HCT116 (cell line): ENCODE measurements at regions not wholly inside any gene's neighbourhood (a gene's known extent, or its start where the extent isn't known, plus 50 kb on each side); places are given as distances from the start of the nearest gene placed in this dataset.

Source experiments
- ATAC-seq: fragments of 200-7000 bp; cut with Tn5 transposase; 2 replicates; pipeline ENCODE4 v1.9.1; 2020; ENCODE audit warnings: mild to moderate bottlenecking, moderate library complexity
- BruUV-seq: library from RNA; stranded (reverse); fragments of 400-500 nt; replicated peaks from 2 replicates; lab custom pipeline; 2021; lab: Mats Ljungman, UMichigan
- CTCF ChIA-PET: fragments of 300-600 bp; sonication (Branson Sonifier 250); formaldehyde crosslinking; loops from one replicate; lab custom pipeline; 2021; ENCODE audit warnings: antibody characterized with exemption; lab: Charles Lee
- POLR2A ChIA-PET: fragments of 300-600, 350-600 bp; sonication (Branson Sonifier 250); formaldehyde crosslinking; loops from one replicate; lab custom pipeline; 2021; ENCODE audit warnings: antibody characterized with exemption; lab: Charles Lee
- RAD21 ChIA-PET, 2 experiments: fragments of 300-600 bp; sonication (Branson Sonifier 250); formaldehyde crosslinking; loops; one replicate each; lab custom pipeline; 2023; ENCODE audit warnings: low total read pairs in 2 of 2; ENCODE audit not compliant: uncharacterized antibody in 2 of 2, unreplicated experiment in 2 of 2, low non-redundant PET in 1 of 2; lab: Charles Lee
- DNase-seq: peaks from one replicate; pipeline ENCODE4 v3.0.0-alpha.2; 2010; ENCODE audit warnings: low read depth, low spot score
- H2AFZ ChIP-seq: fragments of 200-600 bp; shearing (Covaris generic), sonication (generic); 2 replicates; pipeline ENCODE4 v1.6.1; 2017; ENCODE audit warnings: low read depth, mixed run types, mixed read lengths, antibody characterized with exemption, low read length; ENCODE audit not compliant: poor library complexity, severe bottlenecking
- H3K27ac ChIP-seq: 2 replicates; pipeline ENCODE4 v1.5.1; 2012; ENCODE audit warnings: low read depth, low read length
- H3K27me3 ChIP-seq: fragments of 200-600 bp; sonication (generic); 2 replicates; pipeline ENCODE4 v1.6.1; 2016; ENCODE audit warnings: mixed run types, low read length, mixed read lengths; ENCODE audit not compliant: insufficient read depth
- H3K36me3 ChIP-seq, 2 experiments: fragments of 200-500 bp in 1 of 2; fragments of 200-600 bp in 1 of 2; sonication (Bioruptor generic) in 1 of 2; sonication (generic) in 1 of 2; 2 replicates each; pipeline versions ENCODE4 v1.5.1 to v1.6.1; 2014 to 2016; ENCODE audit warnings: low read length in 2 of 2, inconsistent platforms in 1 of 2, mixed read lengths in 1 of 2, mixed run types in 1 of 2; ENCODE audit not compliant: insufficient read depth in 2 of 2, control insufficient read depth in 1 of 2
- H3K4me1 ChIP-seq, 2 experiments: fragments of 200-600 bp in 1 of 2; sonication (generic) in 1 of 2; 2 replicates each; pipeline versions ENCODE4 v1.5.1 to v1.6.1; 2012 to 2017; ENCODE audit warnings: low read length in 2 of 2, inconsistent platforms in 1 of 2, mild to moderate bottlenecking in 1 of 2, mixed read lengths in 1 of 2, mixed run types in 1 of 2, moderate library complexity in 1 of 2; ENCODE audit not compliant: insufficient read depth in 2 of 2, control insufficient read depth in 1 of 2
- H3K4me2 ChIP-seq: fragments of 200-600 bp; sonication (generic); 2 replicates; pipeline ENCODE4 v1.6.1; 2017; ENCODE audit warnings: mixed run types, low read length, mixed read lengths
- H3K4me3 ChIP-seq, 2 experiments: fragments of 200-600 bp in 1 of 2; sonication (generic) in 1 of 2; replicated peaks in 1 of 2; 2 replicates each; pipeline ENCODE4 v1.5.1; 2011 to 2016; ENCODE audit warnings: low read length in 2 of 2, control low read depth in 1 of 2, low read depth in 1 of 2, mild to moderate bottlenecking in 1 of 2, mixed read lengths in 1 of 2, mixed run types in 1 of 2
- H3K79me2 ChIP-seq: fragments of 200-600 bp; sonication (generic); 2 replicates; pipeline ENCODE4 v1.6.1; 2017; ENCODE audit warnings: mild to moderate bottlenecking, mixed run types, low read length, moderate library complexity, mixed read lengths; ENCODE audit not compliant: insufficient read depth
- H3K9ac ChIP-seq: fragments of 200-600 bp; sonication (generic); 2 replicates; pipeline ENCODE4 v1.6.1; 2016; ENCODE audit warnings: low read length, mixed read lengths
- H3K9me2 ChIP-seq: fragments of 200-600 bp; sonication (generic), shearing (Covaris generic); 2 replicates; pipeline ENCODE4 v1.6.1; 2017; ENCODE audit warnings: mixed run types, mild to moderate bottlenecking, moderate library complexity; ENCODE audit not compliant: insufficient read depth
- H3K9me3 ChIP-seq, 2 experiments: fragments of 200-500 bp in 1 of 2; fragments of 200-600 bp in 1 of 2; sonication (Bioruptor generic) in 1 of 2; sonication (generic) in 1 of 2; 2 replicates each; pipeline ENCODE4 v1.6.1; 2014 to 2017; ENCODE audit warnings: low read length in 2 of 2, mixed read lengths in 2 of 2, inconsistent platforms in 1 of 2, low read depth in 1 of 2, mild to moderate bottlenecking in 1 of 2, mixed run types in 1 of 2, moderate library complexity in 1 of 2; ENCODE audit not compliant: control insufficient read depth in 1 of 2, insufficient read depth in 1 of 2
- H4K20me1 ChIP-seq: fragments of 200-600 bp; sonication (generic), shearing (Covaris generic); 2 replicates; pipeline ENCODE4 v1.6.1; 2017; ENCODE audit warnings: mixed run types, mild to moderate bottlenecking, moderate library complexity; ENCODE audit not compliant: insufficient read depth
- ATF3 ChIP-seq: IDR thresholded peaks from 2 replicates; pipeline ENCODE4 v1.6.1; 2012
- CBX3 ChIP-seq: IDR thresholded peaks from 2 replicates; pipeline ENCODE4 v1.6.1; 2012; ENCODE audit warnings: low read depth
- CEBPB ChIP-seq: IDR thresholded peaks from 2 replicates; pipeline ENCODE4 v1.6.1; 2012; ENCODE audit warnings: low read depth
- EGR1 ChIP-seq: IDR thresholded peaks from 2 replicates; pipeline ENCODE4 v1.6.1; 2012; ENCODE audit warnings: low read depth
- ELF1 ChIP-seq: IDR thresholded peaks from 2 replicates; pipeline ENCODE4 v1.6.1; 2012; ENCODE audit warnings: low read depth, borderline replicate concordance
- FOSL1 ChIP-seq: IDR thresholded peaks from 2 replicates; pipeline ENCODE4 v1.6.1; 2012; ENCODE audit warnings: low read depth
- JUND ChIP-seq: IDR thresholded peaks from 2 replicates; pipeline ENCODE4 v1.6.1; 2012
- RAD21 ChIP-seq: IDR thresholded peaks from 2 replicates; pipeline ENCODE4 v1.6.1; 2012; ENCODE audit warnings: low read depth, mild to moderate bottlenecking
- REST ChIP-seq: IDR thresholded peaks from 2 replicates; pipeline ENCODE4 v1.6.1; 2012; ENCODE audit warnings: low read depth
- SIN3A ChIP-seq: IDR thresholded peaks from 2 replicates; pipeline ENCODE4 v1.6.1; 2012; ENCODE audit warnings: low read depth
- SRF ChIP-seq: IDR thresholded peaks from 2 replicates; pipeline ENCODE4 v1.6.1; 2012; ENCODE audit warnings: low read depth
- YY1 ChIP-seq: IDR thresholded peaks from 2 replicates; pipeline ENCODE4 v1.6.1; 2011; ENCODE audit warnings: low read length, low read depth, moderate library complexity, mild to moderate bottlenecking; ENCODE audit not compliant: insufficient replicate concordance; ENCODE audit errors: extremely low read depth
- intact Hi-C: fragments of 100-400 bp; cut with micrococcal nuclease; formaldehyde crosslinking; loops from 2 replicates; pipeline ENCODE4 v1.10.0; 2022

- intact Hi-C loops = no loop called here
- H3K9ac ChIP-seq = no peak overlapping the region
- ATAC-seq = no peak
- no peak for DNase-seq
- H3K9me2 ChIP-seq = no peaks in the 10 kb centered on the region
- ChIA-PET POLR2A (no interaction called here), CTCF (no interaction called here)
- no peak overlapping the region for H3K27ac ChIP-seq
- no peak overlapping the region for H3K4me3 ChIP-seq
- no TSS peak for BruUV-seq
- no peaks in the 10 kb centered on the region; a peak in 1 of 4 replicates for H3K9me3 ChIP-seq
- no peaks in the 10 kb centered on the region for H3K36me3 ChIP-seq
- H2AFZ ChIP-seq = no peak overlapping the region
- no peaks in the 10 kb centered on the region for H3K79me2 ChIP-seq
- no peaks in the 10 kb centered on the region for H4K20me1 ChIP-seq
- H3K4me1 ChIP-seq = no peaks in the 10 kb centered on the region
- TF ChIP-seq SRF (no peak), ELF1 (no peak), EGR1 (no peak), SIN3A (no peak), YY1 (no peak), CBX3 (no peak), RAD21 (no peak), REST (no peak), CEBPB (no peak), ATF3 (no peak), JUND (no peak), FOSL1 (no peak)
- TF ChIP-seq, all 23 proteins: peak for 0
- no peak overlapping the region for H3K4me2 ChIP-seq
- H3K27me3 ChIP-seq = no peaks in the 10 kb centered on the region
- RAD21 ChIA-PET = no interaction called here
These were observed 117.3 kb upstream of the NAP1L1 start for GRCh38 chr12:76201758-76202157.
